ENCODE measurements at regions not wholly inside any gene's neighbourhood (a gene's known extent, or its start where the extent isn't known, plus 50 kb on each side); places are given as distances from the start of the nearest gene placed in this dataset.

DNA sequence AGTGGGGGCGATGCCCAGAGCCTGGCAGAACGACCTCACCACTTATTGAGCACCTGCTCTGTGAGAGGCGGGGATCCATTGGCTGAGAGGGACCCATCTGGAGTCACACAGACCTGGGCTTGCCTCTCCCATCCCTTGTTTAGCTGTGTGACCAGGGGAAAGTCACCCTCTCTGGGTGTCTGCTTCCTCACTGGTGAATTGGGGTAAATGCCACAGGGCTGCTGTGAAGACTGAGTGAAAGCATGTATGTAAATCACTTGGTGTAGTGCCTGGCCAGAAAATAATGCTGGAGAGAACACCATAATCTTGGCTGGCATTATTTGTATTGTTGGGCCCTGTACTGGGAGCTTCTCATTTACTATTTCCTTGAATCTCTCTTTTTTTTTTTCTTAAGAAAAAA, 83.4 kb upstream of the PRL start:
- H3K27ac ChIP-seq: no peak overlapping the region
- no peaks in the 10 kb centered on the region for H3K4me1 ChIP-seq
- H3K27me3 ChIP-seq: no peaks in the 10 kb centered on the region
- TF ChIP-seq, protein P1, sequence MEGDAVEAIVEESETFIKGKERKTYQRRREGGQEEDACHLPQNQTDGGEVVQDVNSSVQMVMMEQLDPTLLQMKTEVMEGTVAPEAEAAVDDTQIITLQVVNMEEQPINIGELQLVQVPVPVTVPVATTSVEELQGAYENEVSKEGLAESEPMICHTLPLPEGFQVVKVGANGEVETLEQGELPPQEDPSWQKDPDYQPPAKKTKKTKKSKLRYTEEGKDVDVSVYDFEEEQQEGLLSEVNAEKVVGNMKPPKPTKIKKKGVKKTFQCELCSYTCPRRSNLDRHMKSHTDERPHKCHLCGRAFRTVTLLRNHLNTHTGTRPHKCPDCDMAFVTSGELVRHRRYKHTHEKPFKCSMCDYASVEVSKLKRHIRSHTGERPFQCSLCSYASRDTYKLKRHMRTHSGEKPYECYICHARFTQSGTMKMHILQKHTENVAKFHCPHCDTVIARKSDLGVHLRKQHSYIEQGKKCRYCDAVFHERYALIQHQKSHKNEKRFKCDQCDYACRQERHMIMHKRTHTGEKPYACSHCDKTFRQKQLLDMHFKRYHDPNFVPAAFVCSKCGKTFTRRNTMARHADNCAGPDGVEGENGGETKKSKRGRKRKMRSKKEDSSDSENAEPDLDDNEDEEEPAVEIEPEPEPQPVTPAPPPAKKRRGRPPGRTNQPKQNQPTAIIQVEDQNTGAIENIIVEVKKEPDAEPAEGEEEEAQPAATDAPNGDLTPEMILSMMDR (IDR thresholded peaks at IDR 0.05): no peak
- no peak for TF ChIP-seq POLR2A (IDR thresholded peaks at IDR 0.05)
- no peak overlapping the region for H3K4me3 ChIP-seq
- DNase-seq (no peak), ATAC-seq (no peak)
- peaks cover 0 to 11% (median 0%) of the 10 kb centered on the region in 12 donors for H3K9me3 ChIP-seq
- H3K36me3 ChIP-seq: no peaks in the 10 kb centered on the region
- intact Hi-C loops (cut with DNase I): no loop called here
- 90 to 98% (median 98%) methylated on average over 3 of the region's 3 CpGs for WGBS, 4 donors

DNA sequence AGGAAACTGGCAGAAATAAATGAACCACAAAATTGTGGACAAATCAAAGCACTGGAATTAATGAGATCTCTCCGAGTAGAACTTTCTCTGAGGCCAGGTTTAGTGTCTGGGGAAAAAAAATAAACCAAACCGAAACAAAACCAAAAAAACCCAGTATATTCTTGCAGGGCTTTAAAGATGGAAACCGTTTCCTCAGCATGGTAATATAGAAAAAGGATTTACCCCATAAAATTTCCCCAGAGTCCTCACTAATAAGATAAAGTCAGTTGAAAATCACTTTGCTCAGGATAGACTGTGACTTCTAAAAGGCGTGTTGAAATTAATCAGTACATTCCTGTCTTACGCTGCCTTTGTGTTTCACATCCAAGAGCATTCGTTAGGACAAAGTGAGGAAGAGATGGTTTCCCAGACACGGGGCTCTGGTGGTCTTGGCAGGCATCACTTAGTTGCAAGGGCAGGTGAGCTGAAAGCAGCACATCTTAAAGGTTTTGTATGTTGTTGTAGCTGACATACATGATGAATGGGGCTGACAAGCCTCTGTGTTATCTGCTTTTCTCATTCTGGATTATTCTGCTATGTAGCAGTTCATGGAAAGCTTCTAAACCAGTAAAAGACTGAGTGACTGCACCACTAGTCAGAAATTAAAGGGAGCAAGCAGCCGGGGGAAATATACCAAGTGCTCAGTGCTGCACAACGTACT, 85.2 kb upstream of the PRL start:
- WGBS, 4 donors: 74 to 78% (median 77%) methylated on average over 9 of the region's 9 CpGs
- ATAC-seq: no peak
- intact Hi-C loops (cut with DNase I): no loop called here

DNA sequence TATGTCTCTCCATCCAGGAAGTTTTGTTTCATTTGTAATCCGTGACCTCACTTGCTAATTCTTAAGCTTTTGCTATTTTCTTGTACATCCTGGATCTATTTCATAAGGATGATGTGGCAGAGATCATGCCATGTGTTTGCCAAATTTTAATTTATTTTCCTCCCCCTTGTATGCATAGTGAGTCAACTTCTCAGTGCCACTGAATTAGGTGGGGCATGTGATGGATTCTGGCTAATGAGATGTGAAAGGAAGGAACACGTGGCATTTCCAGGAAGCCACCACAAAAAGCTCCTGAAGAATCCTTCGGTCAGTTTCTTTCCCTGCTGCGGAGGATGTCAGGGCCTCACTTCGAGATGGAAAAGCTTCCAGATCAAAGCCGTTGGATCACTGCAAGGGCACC, 86.2 kb upstream of the PRL start:
- Histone ChIP-seq H3K27ac (no peak overlapping the region), H3K36me3 (no peaks in the 10 kb centered on the region), H3K4me3 (no peak overlapping the region), H3K9me3 (peaks cover 0 to 16% (median 0%) of the 10 kb centered on the region in 12 donors), H3K4me1 (no peaks in the 10 kb centered on the region), H3K27me3 (no peaks in the 10 kb centered on the region)
- ATAC-seq: no peak
- TF ChIP-seq POLR2A (IDR thresholded peaks at IDR 0.05): no peak
- TF ChIP-seq, protein P1 (IDR thresholded peaks at IDR 0.05): no peak
- WGBS, 4 donors: 86 to 93% (median 88%) methylated on average over 6 of the region's 6 CpGs
- intact Hi-C loops (cut with DNase I): no loop called here
- no peak for DNase-seq

More for the DNA sequence above, 85.2 kb upstream of the PRL start:
- H3K27ac ChIP-seq: no peak overlapping the region
- H3K27me3 ChIP-seq: no peaks in the 10 kb centered on the region
- H3K36me3 ChIP-seq: no peaks in the 10 kb centered on the region
- TF ChIP-seq, protein P1 (IDR thresholded peaks at IDR 0.05): no peak
- no peak for TF ChIP-seq POLR2A (IDR thresholded peaks at IDR 0.05)
- H3K4me1 ChIP-seq: no peaks in the 10 kb centered on the region
- no peak for DNase-seq
- H3K9me3 ChIP-seq: peaks cover 0 to 10% (median 0%) of the 10 kb centered on the region in 12 donors
- H3K4me3 ChIP-seq: peak overlapping the region in 2 of 12 donors; percentile 24 to 27

DNA sequence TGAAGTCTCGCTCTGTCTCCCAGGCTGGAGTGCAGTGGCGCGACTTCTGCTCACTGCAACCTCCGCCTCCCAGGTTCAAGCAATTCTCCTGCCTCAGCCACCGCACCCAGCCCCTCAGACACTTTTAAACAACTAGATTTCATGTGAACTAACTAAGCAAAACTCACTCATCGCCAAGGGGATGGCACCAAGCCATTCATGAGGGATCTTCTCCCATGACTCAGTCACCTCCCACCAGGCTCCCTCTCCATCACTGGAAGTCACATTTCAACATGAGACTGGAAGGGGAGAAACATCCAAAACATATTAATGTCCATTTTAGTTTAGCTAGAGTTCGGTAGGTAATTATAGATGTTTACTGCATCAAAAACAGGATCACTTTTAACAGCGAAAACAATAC, 95.9 kb upstream of the PRL start:
- H3K9me3 ChIP-seq: peaks cover 0 to 3% (median 0%) of the 10 kb centered on the region in 12 donors
- 97 to 98% (median 98%) methylated on average over 8 of the region's 8 CpGs for WGBS, 4 donors
- ATAC-seq: no peak
- DNase-seq: no peak
- H3K27me3 ChIP-seq: no peaks in the 10 kb centered on the region
- no peaks in the 10 kb centered on the region for H3K4me1 ChIP-seq
- H3K4me3 ChIP-seq: no peak overlapping the region
- intact Hi-C loops (cut with DNase I): no loop called here
- no peak for TF ChIP-seq POLR2A (IDR thresholded peaks at IDR 0.05)
- TF ChIP-seq, protein P1 (IDR thresholded peaks at IDR 0.05): no peak
- H3K27ac ChIP-seq: no peak overlapping the region
- H3K36me3 ChIP-seq: no peaks in the 10 kb centered on the region
